Stimulated activated naive CD4-positive, alpha-beta T cell (primary cell): ENCODE measurements at regions not wholly inside any gene's neighbourhood (a gene's known extent, or its start where the extent isn't known, plus 50 kb on each side); places are given as distances from the start of the nearest gene placed in this dataset.
"Not testable (repeated sequence)": the region's sequence is repeated elsewhere in the genome, so short reads cannot be mapped to it uniquely, and the experiment has no call there.

Source experiments
- DNase-seq, 6 experiments: peaks; one replicate each; lab custom pipeline; 2025; lab: John Stamatoyannopoulos, UW

DNA sequence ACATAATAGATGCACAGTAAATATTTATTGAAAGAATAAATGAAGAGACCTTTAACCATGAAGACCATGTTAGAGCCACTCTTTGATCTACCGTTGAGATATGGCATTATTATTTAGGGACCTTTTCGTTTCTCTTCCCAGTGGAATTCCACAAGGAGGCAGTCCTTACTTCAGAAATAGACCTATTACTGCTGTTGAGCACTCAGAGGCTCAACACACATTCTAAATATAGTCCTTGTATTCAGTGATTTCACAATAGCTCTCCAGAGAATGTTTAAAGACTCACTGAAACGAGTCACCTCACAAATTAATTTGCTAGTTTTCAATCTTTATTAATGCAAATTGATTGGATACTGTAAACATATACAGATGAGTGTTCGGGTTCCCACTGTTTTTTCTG is 603.8 kb downstream of the CDH8 start:
- no peak for DNase-seq

DNA sequence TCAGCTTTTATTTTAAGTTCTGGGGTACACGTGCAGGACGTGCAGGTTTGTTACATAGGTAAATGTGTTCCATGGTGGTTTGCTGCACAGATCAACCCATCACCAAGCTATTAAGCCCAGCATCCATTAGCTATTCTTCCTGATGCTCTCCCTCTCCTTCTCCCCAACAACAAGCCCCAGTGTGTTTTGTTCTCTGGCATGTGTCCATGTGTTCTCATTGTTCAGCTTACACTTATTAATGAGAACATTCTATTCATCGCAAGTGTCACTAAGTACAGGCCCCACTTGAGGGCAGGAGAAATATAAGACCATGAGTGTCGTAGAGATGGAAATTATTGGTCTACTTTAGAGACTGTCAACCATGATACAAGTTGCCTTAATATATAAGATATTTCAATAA is 615.1 kb downstream of the CDH8 start:
- DNase-seq = no peak

DNA sequence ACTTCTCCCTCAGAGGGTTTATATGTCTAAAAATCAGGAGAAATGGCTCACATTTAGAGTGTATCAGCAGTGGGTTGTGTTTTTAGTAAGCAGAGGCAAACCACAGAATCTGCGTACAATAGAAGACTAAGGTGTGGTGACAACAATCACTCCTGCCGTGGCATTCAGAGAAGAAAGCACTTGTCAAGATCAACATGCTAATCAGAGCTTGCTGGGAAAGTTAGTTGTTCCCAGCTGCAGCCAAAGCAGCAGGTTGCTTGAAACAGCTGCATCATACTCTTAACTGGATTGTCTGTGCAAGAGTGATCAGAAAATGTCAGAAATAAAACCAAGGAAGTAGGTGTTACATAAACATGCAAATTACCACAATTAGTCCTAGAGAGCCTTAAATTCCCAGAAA is 616.4 kb downstream of the CDH8 start:
- no peak for DNase-seq

DNA sequence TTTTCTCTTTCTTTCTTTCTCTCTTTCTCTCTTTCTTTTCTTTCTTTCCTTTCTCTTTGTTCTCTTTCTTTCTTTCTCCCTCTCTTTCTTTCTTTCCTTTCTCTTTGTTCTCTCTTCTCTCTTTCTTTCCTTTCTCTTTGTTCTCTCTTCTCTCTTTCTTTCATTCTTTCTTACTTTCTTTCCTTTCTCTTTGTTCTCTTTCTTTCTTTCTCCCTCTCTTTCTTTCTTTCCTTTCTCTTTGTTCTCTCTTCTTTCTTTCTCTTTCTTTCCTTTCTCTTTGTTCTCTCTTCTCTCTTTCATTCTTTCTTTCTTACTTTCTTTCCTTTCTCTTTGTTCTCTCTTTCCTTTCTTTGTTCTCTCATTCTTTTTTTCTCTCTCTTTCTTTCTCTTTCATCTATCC is 617.4 kb downstream of the CDH8 start:
- not testable (repeated sequence) for DNase-seq

DNA sequence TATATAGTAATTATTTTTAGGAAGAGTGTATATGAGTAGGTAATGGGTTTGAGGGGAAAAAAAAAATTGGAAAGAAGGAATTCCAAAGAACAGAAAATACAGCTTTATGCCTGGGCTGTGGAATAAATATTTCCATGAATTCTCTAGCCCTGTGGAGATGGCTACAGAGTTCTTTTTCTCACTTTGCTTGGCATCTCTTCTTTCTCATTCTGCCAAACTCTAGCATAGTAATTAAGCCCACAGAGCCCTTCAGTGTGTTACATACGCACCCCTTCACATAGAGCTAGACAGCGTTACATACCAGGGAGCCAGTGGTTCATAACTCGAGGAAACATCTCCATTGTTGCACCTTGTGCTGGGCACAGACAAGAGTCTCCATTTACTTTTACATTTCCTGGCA is 621.1 kb downstream of the CDH8 start:
- DNase-seq = no peak

DNA sequence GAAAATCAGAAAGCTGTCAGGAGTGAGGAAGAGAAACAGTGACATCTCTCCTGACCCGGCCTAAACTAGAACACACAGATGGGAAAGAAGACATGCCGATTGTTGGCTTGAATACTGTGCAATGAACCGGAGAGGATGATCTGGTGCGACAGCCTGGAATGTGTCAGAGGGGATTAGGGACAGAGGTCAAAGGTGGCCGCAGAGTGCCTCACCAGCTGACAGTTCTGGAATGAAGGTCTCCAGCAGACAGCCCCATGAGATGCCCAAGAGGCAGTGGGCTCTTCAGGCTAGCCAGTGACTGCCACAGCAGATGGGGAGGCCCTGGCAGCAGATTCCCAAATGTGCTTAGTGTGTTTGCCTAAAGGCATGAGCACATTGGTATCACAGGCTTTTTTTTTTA is 623.2 kb downstream of the CDH8 start:
- DNase-seq = no peak

GRCh38 chr16:61412562-61412961 is 623.7 kb downstream of the CDH8 start:
- DNase-seq = no peak

- no peak for DNase-seq
Observed at GRCh38 chr16:61409604-61410003, 626.6 kb downstream of the CDH8 start.

- no peak for DNase-seq
Observed at GRCh38 chr16:61403386-61403785, 632.9 kb downstream of the CDH8 start.

- no peak for DNase-seq
Observed at GRCh38 chr16:61391896-61392295, 644.3 kb downstream of the CDH8 start.

- DNase-seq = no peak
Observed at GRCh38 chr16:61390965-61391637, 645.1 kb downstream of the CDH8 start.

GRCh38 chr16:61385392-61386071 is 650.7 kb downstream of the CDH8 start:
- DNase-seq = no peak

DNA sequence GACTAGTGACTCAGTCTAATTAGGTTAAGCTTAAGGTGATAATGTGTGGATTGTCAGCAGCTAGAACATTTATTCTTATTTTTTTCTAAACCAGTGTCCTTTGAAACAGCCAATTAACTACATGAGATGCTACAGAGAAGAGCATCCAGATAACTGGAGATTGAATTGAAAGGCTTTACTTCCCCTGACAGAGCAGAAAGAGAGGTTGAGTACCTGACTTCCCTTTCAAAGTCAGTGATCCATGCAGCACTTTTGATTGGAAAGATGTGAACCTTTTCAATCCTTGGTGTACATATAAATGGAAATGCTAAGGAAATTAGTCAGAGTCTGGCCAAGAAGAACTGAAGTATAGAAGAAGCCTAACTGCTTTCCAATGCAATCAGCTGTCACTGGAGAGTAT is 653.8 kb downstream of the CDH8 start:
- DNase-seq = no peak

GRCh38 chr16:61379311-61379710 is 656.9 kb downstream of the CDH8 start:
- DNase-seq = no peak

- no peak for DNase-seq
Observed at GRCh38 chr16:61374071-61374470, 662.2 kb downstream of the CDH8 start.

DNA sequence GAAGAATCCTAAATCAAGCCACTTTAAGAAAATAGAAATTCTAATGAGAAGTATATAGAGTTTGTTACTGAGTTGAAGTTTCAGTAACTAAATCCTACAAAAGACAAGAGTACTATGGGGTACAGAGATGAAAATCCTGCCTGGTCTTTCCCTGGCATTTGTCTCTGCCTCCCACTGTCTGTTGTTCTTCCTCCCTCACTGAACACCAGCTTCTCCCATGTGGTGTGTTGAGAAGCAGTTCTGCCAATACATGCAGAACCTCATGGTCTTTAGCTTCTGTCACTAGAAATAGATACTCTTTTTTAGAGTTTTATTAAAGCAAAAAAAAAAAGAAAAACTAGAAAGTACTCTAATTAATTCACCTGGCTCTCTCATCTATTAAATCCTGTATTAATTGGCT is 664.4 kb downstream of the CDH8 start:
- no peak for DNase-seq

GRCh38 chr16:61371388-61371787 is 664.9 kb downstream of the CDH8 start:
- DNase-seq = no peak

- no peak for DNase-seq
Observed at GRCh38 chr16:61370564-61370963, 665.7 kb downstream of the CDH8 start.

DNA sequence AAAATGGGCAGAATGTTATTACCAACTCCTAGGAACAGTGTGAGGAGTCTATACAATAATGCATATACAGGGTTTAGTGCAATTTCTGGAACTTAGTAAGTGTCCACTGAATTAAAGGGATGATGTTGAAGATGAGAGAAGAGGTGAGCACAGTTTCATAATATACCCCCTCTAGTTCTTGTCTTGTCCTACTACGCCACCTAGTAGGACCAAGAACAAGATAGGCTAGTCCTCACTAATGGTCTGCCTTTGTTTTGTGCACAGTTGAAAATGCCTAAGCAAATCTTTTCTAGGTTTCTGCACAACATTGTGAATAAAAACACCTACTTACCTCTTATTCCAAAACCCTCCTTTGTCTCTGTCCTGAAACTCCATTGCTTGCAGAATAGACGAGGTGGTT is 670.2 kb downstream of the CDH8 start:
- DNase-seq = no peak

DNA sequence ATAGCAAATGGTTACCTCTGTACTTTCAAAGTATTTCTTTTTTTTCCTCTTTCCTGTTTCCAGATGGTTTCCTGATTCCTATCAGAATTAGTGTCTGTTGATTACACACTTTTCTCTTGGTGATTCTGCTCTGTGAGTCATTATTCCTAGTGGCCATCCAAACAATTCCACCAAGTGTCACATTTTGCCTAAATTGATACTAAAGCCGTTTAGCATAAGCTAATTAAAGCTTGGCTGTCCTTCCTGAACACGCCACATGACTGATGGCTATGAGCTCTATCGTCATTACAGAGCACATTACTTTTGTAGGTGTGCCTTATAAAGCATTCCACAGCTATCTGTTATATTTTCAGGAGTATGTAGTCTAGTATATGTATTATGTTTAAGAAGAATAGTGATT is 671.2 kb downstream of the CDH8 start:
- no peak for DNase-seq

- no peak for DNase-seq
Observed at GRCh38 chr16:61362585-61362984, 673.7 kb downstream of the CDH8 start.

- no peak for DNase-seq
Observed at GRCh38 chr16:61344791-61345190, 691.4 kb downstream of the CDH8 start.

- DNase-seq = no peak
Observed at GRCh38 chr16:61332461-61332860, 703.8 kb downstream of the CDH8 start.

DNA sequence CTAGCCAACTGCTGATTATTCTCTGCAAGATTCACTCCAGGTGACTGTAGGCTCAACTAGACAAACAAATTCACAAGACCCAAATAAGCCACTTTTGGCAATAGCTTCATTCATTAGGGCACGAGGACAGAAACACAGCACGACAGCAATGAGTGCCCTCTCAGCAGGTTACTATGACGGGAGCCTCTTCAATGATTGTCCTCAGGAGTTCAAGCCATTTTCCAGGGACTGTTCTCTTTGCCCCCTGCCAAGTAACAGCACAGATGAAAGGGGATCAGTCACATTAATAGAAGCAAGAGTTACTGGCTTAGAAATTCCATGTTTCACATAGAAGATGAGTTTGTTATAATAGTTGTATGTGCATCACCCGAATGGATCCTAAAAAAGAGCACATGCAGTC is 712.2 kb downstream of the CDH8 start:
- no peak for DNase-seq
